ENCODE measurements at regions not wholly inside any gene's neighbourhood (a gene's known extent, or its start where the extent isn't known, plus 50 kb on each side); places are given as distances from the start of the nearest gene placed in this dataset.

DNA sequence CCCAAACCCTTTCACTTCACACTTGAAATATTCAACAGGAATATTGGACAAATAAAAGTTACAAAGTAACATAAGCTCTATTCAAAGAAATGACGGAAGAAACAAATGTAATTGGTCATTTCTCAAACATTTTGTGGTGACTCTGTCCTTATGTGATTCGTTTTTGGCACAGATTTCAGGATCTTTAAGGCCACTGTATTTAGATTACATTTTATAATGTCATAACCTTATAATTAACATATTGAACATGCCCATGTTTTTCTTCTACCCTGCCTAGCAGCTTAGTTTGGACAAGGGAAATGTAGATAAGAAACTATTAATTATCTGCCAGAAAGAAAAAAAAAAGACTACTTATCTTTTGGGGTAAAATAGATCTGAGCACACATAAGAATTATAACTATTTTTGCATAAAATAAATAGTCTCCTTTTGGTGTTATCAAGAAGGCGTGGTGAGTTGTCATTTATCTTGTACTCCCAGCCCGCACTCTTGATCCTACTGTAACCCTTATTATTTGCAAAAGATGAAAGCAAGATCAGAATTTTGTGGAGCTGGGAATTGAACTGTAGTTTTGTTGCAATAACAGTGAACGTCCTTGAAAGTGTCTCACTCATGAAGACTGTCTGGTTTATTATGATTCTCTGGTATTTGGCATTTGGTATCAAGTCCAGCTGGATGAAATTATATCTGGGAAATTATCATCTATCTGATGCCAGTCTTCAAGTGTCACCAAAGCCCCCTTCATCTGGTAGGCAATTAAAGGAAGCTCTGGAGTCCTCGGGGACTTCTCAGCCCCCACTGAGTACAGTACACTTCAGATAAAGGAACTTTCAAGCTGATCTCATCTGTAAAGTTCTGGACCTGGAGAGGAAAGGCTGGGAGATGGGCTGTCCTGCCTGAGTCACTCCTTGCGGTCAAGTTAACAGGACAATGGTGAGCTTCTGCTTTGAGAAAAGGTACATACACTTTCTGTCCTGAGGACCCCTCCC, 175.7 kb upstream of the INHBA start:
- DNase-seq (ENCODE audit: low read depth in 4 of 4, low spot score in 3 of 4) = no peak

DNA sequence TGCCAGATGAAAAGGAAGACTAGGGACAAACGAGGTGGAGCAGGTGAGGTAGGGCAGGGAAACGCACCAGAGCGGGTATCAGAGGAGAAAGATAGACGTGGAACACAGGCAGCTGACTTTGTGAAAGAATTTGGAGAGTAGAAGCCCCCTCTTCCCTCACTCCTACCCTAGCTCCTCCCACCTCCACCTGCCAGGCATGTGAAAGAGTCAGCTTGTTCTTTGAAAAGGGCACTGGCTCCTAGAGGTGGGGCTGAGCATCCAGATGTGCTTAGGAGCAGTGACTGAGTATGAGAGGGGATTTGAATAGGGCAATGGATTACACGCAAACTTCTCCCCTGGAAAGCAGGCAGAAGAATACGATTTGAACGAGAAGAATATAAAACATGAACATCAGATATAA, 174.2 kb upstream of the INHBA start:
- DNase-seq (ENCODE audit: low read depth in 4 of 4, low spot score in 3 of 4) = no peak

DNA sequence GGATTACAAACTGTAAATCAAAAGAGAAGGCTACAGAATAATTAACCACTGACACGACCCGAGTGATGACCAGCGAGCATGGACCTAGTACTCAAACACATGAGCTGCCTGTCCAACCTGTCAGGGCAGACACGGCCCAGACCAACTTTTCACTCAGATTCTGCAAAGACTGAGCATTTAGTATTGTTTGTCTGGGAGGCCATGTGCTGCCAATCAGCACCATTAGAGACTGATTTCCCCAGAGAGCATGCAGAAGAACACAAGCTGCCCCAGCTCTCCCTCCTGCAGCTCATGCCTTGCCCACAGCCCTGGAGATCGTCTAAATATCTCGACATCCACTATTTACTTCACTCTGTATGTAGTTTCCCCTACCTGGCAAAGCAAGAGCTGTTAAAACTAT, 172.6 kb upstream of the INHBA start:
- no peak for DNase-seq (ENCODE audit: low read depth in 4 of 4, low spot score in 3 of 4)

DNA sequence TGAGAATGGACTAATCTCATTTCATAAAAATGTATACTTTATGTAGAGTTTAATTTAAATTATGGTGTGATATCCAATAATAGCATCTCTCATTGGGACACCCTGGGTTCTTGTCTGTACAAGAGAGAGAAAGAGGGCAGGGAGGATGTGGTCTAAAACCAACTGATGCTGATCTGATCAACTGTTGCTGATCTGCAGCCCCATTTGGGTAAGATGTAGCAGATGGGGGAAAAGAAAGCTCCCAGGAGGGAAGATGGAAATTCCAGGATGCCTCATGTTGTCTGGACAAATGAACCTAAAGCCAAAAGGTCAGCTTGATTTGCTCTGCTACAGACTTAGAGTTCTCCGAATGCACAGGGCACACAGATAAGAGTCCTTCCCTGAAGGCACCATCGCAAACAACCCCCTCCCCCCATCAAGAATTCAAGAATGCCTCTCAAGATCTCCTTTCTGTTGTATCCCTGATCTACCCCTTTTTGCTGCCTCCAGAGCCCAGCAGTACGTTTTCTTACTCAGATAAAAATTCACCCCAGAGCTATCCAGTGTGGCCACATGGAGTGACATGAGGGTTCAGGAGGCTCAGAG, 171.4 kb upstream of the INHBA start:
- DNase-seq (ENCODE audit: low read depth in 4 of 4, low spot score in 3 of 4) = no peak

DNA sequence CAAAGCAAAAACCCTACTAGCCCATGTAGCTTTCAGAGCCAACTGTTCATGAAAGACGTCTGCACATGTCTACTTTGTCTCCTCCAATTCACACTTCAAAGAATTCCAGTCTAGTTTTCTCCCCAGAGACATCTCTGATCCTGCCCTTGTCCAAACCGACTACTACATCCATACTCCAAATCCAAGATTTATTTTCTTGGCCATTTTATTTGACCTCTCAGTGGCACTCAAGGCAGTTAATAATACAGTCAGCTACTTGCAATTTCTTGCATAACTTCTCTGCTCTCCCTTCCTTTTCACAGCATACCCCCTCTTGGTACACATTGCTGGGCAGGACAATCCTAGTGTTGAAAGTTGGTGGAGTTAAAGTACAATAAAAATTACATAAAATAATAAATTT, 170.9 kb upstream of the INHBA start:
- DNase-seq (ENCODE audit: low read depth in 4 of 4, low spot score in 3 of 4) = no peak

DNA sequence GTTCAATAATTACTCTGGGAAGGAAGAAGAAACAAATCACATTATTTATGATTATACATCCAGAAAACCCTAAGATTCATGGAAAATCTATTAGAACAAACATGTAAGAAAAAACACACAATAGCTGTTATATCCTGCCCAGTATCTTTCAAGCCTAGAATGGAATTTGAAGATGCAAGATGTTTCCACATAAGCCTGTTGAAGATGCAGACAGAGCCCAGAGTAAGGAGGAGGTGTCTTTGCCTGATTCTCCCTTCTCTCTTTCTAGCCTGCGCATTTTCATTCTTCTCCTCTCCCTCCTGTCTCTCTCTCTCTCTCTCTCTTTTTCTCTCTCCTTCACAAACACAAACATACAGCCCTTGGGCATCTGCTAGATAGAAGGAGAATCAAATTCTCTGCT, 170.1 kb upstream of the INHBA start:
- no peak for DNase-seq (ENCODE audit: low read depth in 4 of 4, low spot score in 3 of 4)

DNA sequence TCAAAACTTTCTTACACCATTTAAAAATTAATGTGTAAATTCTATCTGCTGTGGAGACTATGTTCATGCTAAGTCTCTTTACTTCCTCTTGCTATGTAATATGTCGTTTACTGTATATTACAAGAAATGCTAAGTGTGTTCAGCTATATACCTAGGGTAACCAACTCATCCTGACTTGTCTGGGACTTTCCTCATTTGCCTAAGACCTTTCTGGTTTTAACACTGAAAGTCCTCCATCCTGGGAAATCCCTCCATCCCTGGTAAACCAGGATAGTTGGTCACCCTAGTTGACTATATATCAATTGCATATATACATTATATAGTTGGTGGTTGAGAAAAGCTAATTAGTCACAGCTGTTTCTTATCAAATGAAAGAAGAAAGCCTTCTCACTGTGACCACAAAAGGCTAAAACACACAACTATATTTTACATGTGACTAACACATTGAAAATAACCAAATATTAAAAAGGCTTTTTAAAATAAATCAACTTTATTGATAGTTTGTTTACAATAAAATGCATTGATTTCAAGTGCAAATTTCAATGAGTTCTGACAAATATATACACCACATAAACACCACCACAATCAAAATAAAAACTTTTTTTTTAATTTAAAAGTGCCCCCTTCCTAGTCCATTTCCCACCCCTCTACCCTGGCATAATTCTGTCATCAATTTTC, 167.7 kb upstream of the INHBA start:
- no peak for DNase-seq (ENCODE audit: low read depth in 4 of 4, low spot score in 3 of 4)

DNA sequence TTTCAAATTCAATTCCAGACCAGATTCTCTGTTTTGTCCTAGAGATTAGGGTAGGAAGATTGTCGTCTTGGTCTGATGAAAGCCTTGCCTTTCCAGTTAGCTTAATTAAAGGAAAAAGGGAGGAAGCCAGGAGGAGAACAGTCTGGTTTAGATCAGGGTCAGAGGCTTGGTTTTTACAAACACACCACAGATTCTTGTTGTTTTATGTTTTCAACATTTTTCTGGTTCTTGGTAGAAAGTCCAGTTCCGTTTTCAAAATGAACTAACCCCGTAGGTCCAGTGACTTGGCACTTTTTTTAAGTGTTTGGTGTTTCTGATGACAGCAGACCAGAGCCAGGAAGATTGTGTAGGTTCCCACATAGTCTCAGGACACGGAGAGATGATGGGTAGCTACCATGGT, 167.1 kb upstream of the INHBA start:
- no peak for DNase-seq (ENCODE audit: low read depth in 4 of 4, low spot score in 3 of 4)

DNA sequence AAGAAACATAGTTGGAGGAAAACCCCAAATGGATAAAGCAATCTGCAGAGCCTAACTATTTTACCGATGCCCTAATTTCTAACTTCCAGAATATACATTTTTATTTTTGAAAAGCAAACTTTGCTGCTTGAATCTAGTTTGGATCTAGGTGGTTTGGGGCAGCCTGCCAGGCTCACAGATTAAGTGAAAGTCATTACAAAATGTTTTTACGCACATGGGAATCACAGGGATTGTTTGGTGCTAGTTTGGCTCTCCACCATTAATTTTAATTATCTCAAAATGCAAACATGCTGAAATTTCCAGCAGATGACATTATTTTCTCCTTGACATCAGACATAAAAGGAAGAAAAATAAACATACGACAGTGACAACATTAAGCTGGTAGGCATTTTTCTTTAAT, 166.7 kb upstream of the INHBA start:
- DNase-seq (ENCODE audit: low read depth in 4 of 4, low spot score in 3 of 4) = no peak

DNA sequence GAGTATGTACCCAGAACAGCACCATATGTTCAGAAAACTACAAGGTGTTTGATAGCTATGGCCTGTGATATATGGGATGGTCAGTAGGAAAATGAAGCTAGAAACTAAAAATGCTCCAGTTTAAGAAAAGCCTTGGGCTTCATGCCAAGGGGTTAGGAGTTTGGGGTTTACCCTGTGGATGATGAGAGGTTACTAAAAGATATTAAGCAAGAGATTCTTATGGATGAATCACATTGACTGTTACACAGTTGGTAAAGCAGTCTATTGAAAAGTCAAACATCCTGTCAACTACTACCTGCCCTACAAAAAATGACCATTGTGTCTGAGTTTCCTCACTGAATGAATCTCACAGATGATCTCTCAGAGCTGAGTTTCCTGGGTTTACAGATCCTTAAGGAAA, 166.2 kb upstream of the INHBA start:
- no peak for DNase-seq (ENCODE audit: low read depth in 4 of 4, low spot score in 3 of 4)

DNA sequence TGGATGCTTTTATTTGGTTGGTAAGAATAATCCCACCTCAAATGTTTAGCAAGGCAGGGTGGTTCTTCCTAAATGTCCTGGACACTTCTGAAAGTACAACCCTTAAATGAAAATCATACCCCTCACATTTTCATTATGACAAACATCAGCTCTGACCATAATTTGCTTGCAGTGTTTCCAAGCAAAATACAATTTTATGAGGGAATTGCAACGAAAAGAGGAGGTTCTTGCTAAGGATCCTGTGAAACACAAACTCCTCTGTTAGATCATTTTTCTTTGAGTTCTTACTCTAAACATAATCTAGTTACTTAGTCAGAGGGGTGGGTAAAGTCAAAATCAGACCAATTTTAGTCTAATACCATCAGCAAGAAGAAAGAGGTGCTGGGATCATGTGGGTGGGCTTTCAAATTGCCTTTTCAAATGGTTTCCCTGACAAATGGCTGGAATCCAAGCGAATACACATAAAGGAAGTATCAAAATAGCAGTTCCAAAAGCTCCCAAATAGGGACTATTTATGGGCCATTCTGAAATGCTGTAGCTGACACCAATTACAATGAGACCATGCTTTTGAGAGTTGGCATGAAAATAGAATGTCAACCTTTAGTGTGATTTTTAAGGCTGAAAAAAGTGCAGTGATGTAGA, 164.9 kb upstream of the INHBA start:
- no peak for DNase-seq (ENCODE audit: low read depth in 4 of 4, low spot score in 3 of 4)

DNA sequence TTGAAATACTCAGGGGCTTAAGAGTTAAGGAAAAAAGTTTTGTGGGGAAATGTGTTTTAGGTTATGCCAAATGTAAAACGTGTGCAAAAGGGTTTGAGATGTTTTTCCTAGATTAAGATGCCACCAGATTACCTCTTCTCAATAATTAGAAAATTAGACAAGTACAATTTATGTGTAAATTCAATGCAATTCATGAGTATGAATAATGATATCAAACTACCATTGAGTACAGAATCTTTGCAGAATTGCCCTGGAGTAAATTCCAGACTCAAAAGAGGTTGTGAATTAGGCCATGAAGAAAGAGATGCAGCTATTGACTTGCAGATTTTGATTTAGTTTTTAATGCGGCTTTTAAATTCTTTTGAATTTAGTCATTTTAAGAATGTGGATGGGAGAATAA, 159.4 kb upstream of the INHBA start:
- no peak for DNase-seq (ENCODE audit: low read depth in 4 of 4, low spot score in 3 of 4)

DNA sequence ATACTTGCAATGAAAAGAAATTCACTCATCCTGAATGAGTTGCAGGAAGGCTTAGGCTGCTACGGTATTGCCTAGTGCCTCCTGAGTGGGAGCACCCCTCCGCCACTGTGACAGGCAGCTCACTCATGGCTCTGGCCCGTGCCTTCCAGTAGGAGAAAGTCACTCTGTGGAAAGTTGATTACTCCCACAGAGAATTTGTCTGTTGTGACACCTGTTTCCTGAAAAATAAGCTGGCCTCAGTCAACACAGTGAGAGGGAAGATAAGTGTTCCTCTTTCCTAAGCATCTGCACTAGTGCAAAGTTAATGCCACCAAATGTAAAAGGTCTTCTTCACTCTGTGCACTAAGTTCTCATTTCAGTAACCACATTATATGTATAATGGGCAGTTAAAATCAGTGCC, 158.8 kb upstream of the INHBA start:
- DNase-seq (ENCODE audit: low read depth in 4 of 4, low spot score in 3 of 4) = no peak

DNA sequence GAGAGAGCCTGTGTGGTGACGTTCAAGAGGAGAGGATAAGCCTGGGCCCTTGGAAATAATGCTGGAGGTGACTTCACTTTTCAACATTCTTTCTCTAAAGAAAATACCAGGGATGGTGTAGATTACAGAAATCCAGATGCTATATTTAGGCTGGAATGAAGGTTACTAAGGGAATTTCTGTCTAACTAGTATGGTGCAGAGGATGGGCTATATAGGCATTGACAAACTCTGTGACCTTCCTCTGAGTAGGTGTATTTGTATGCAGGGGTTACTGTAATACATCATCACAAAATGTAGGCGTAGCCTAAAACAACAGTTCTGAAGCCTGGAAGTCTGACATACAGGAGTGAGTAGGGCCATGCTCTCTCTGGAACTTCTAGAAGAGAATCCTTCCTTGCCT, 155.3 kb upstream of the INHBA start:
- DNase-seq (ENCODE audit: low read depth in 4 of 4, low spot score in 3 of 4) = no peak

DNA sequence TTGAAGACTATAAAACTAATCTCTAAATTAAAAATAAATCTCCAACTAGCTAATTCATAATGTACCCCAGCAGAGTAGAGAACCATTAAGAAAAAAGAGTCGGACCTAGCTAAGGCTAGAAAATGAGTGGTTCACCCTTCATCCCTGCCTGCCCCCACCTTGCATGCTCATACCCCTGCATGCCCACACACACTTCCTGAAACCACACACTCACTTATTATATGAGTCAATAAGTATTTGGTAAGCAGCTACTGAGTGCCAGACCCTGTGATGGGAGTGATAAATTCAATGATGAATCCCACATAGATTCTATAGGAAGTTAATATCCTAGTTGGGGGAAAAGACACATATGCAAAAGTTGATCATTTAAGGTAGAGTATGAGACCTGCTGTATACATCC, 152.9 kb upstream of the INHBA start:
- DNase-seq (ENCODE audit: low read depth in 4 of 4, low spot score in 3 of 4) = no peak

DNA sequence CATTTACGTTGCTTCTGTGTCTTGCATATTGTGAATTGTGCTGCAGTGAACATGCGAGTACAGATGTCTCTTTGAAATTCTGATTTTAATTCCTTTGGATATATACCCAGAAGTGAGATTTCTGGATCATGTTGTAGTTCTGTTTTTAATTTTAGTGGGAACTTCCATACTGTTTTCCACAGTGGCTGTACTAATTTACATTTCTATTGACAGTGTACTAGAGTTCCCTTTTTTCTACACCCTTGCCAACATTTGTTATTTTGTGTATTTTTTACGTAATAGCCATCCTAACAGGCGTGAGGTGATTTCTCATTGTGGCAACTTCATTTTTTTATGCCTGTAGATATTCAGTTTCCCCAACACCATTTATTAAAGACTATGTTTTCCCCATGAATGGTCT, 144.7 kb upstream of the INHBA start:
- no peak for DNase-seq (ENCODE audit: low read depth in 4 of 4, low spot score in 3 of 4)

DNA sequence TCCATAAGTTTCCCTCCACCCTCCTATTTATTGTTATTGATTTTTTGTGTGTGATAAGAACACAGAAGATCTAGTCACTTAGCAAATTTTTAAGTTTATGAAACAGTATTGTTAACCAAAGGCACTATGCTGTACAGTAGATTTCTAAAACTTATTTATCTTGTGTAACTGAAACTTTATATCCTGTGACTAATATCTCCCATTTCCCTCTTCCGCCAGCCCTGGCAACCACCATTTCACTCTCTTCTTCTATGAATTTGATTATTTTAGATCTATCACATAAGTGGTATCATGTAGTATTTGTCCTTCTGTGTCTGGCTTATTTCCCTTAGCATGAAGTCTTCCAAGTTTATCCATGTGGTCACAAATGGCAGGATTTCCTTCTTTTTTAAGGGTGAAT, 144.3 kb upstream of the INHBA start:
- DNase-seq (ENCODE audit: low read depth in 4 of 4, low spot score in 3 of 4) = no peak

DNA sequence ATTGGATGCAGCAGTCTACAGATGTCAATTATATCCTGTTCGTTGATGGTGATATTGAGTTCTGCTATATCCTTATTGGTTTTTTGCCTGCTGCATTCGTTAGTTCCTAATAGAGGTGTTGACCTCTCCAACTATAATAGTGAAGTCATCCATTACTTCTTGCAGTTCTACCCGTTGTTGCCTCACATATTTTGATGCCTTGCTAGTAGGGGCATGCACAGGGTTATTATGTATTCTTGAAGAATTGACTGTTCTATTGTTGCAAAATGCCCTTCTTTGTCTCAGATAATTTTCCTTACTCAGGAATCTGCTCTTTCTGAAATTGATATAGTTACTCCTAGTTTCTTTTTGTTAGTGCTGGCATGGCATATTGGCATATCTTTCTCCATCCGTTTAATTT, 140.1 kb upstream of the INHBA start:
- DNase-seq (ENCODE audit: low read depth in 4 of 4, low spot score in 3 of 4) = no peak

DNA sequence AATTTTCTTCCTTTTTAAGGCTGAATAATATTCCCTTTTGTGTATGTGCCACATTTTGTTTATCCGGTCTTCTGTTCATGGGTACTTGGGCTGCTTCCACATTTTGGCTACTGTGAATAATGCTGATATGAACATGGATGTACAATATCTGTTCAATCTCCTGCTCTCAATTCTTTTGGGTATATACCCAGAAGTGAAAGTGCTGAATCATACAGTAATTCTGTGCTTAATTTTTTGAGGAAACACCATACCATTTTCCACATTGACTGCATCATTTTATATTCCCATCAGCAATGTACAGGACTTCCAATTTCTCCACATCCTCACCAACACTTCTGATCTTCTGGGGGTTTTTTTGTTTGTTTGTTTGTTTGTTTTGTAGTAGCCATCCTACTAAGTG, 135.0 kb upstream of the INHBA start:
- no peak for DNase-seq (ENCODE audit: low read depth in 4 of 4, low spot score in 3 of 4)

DNA sequence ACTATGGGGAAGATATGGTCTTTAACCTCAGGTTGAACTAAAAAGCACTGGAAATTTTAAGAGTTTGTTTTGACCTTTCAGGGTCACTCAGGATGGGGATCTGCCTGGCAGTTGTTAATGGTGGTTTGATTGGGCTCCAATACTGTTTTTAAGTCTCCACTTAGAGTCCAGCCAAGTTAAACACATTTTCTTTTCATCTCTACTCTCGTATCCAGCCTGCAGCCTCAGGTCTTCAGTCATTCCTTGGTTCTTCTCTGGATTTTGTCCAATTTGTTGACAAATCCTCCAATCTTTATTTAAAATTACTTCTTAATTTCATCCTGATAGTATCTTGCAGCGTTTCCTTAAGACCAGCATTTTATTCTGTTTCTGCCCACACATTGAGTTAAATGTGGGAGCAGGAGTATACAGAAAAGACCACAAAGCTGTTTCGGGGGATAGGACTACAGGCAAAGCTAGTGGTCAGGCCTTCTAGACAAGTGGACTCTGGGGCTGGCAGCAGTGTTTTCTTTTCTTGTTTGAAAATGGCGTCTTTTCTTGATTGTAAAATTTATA, 133.2 kb upstream of the INHBA start:
- no peak for DNase-seq (ENCODE audit: low read depth in 4 of 4, low spot score in 3 of 4)

Data from left renal pelvis (tissue), 4 donors.